GM19468 (cell line): ENCODE measurements at regions not wholly inside any gene's neighbourhood (a gene's known extent, or its start where the extent isn't known, plus 50 kb on each side); places are given as distances from the start of the nearest gene placed in this dataset.
A peak's percentile ranks its signal among the peaks of the same experiment; 100 is the strongest.

ENCODE experiments used
- ATAC-seq: cut with Tn5 transposase; IDR thresholded peaks from one replicate; pipeline ENCODE4 v1.9.1; 2021; ENCODE audit warnings: mild to moderate bottlenecking, moderate library complexity, moderate number of reproducible peaks; ENCODE audit not compliant: unreplicated experiment; ENCODE audit errors: extremely low read depth

GRCh38 chr2:39512941-39513340 lies 75.9 kb upstream of the MAP4K3 start:
- ATAC-seq, result no peak

GRCh38 chr2:39513641-39514094 lies 76.6 kb upstream of the MAP4K3 start:
- peak; percentile 64 for ATAC-seq

- no peak for ATAC-seq
Measured at GRCh38 chr2:39514825-39515224, 77.7 kb upstream of the MAP4K3 start.

GRCh38 chr2:39515273-39515896 lies 78.3 kb upstream of the MAP4K3 start:
- ATAC-seq, result no peak

- ATAC-seq, result no peak
Measured at GRCh38 chr2:39515897-39516346, 78.8 kb upstream of the MAP4K3 start.

GRCh38 chr2:39516347-39517101 lies 79.4 kb upstream of the MAP4K3 start:
- no peak for ATAC-seq

GRCh38 chr2:39517102-39517436 lies 80.0 kb upstream of the MAP4K3 start:
- ATAC-seq, result no peak

GRCh38 chr2:39517622-39518021 lies 80.5 kb upstream of the MAP4K3 start:
- ATAC-seq, result no peak

- no peak for ATAC-seq
Measured at GRCh38 chr2:39519886-39520285, 82.8 kb upstream of the MAP4K3 start.

- ATAC-seq, result no peak
Measured at GRCh38 chr2:39521876-39522517, 84.9 kb upstream of the MAP4K3 start.

GRCh38 chr2:39522518-39522877 lies 85.4 kb upstream of the MAP4K3 start:
- no peak for ATAC-seq

- no peak for ATAC-seq
Measured at GRCh38 chr2:39523308-39524044, 86.4 kb upstream of the MAP4K3 start.

- ATAC-seq, result no peak
Measured at GRCh38 chr2:39524061-39524460, 87.0 kb upstream of the MAP4K3 start.

GRCh38 chr2:39524756-39525635 lies 87.9 kb upstream of the MAP4K3 start:
- no peak for ATAC-seq

- no peak for ATAC-seq
Measured at GRCh38 chr2:39525636-39526412, 88.7 kb upstream of the MAP4K3 start.

GRCh38 chr2:39528701-39529100 lies 91.6 kb upstream of the MAP4K3 start:
- no peak for ATAC-seq

- no peak for ATAC-seq
Measured at GRCh38 chr2:39529836-39530235, 92.8 kb upstream of the MAP4K3 start.

- ATAC-seq, result no peak
Measured at GRCh38 chr2:39530411-39530866, 93.4 kb upstream of the MAP4K3 start.

GRCh38 chr2:39531220-39531777 lies 94.2 kb upstream of the MAP4K3 start:
- ATAC-seq, result no peak
